ENCODE measurements at regions not wholly inside any gene's neighbourhood (a gene's known extent, or its start where the extent isn't known, plus 50 kb on each side); places are given as distances from the start of the nearest gene placed in this dataset.

GRCh38 chr17:79534851-79535727 is 75.8 kb downstream of the RBFOX3 start:
- no peak for TF ChIP-seq GATA2 (IDR thresholded peaks at IDR 0.05; ENCODE audit: low read depth, low read length)
- TF ChIP-seq GATA3 (IDR thresholded peaks at IDR 0.05; ENCODE audit: low read depth, low read length) = no peak

Measured in SH-SY5Y (cell line).